GM21360 (cell line): ENCODE measurements at regions not wholly inside any gene's neighbourhood (a gene's known extent, or its start where the extent isn't known, plus 50 kb on each side); places are given as distances from the start of the nearest gene placed in this dataset.

Experiments used
- ATAC-seq: cut with Tn5 transposase; IDR thresholded peaks from one replicate; pipeline ENCODE4 v1.9.1; 2021; ENCODE audit warnings: mild to moderate bottlenecking, moderate library complexity; ENCODE audit not compliant: unreplicated experiment

DNA sequence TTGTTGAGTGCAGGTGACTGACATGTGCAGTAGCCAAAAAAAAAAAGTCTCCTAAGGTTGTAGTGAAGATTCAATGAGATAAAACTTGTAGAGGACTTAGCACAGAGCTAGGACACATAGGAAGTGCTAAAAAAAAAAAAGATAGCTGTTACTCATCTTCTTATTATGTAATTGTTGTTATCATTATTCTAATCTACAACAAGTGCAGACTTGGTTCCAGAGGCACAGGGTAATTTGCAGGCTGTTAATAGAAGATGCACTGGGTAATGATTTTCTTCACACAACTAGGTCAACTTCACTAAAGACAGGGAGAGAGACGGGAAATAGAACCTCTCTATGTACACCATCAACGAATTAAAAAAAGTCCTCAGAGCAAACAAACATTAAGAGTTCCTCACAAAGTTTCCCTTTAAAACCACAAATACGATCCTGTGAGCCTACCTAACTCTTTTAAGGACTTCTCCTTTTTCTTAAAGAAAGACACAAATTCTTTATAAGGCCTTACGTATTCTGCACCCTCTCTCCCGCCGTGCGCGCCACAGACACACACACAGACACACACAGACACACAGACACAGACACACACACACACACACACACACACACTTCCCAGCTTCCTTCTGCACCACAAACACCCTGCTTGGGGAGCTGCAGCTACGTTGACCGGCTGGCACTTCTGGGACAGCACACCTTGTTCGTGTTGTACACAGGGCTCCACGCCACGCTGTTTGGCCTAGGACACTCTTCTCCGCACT, 49.8 kb upstream of the GADD45A start:
- ATAC-seq = no peak
